ENCODE measurements at regions not wholly inside any gene's neighbourhood (a gene's known extent, or its start where the extent isn't known, plus 50 kb on each side); places are given as distances from the start of the nearest gene placed in this dataset.

DNA sequence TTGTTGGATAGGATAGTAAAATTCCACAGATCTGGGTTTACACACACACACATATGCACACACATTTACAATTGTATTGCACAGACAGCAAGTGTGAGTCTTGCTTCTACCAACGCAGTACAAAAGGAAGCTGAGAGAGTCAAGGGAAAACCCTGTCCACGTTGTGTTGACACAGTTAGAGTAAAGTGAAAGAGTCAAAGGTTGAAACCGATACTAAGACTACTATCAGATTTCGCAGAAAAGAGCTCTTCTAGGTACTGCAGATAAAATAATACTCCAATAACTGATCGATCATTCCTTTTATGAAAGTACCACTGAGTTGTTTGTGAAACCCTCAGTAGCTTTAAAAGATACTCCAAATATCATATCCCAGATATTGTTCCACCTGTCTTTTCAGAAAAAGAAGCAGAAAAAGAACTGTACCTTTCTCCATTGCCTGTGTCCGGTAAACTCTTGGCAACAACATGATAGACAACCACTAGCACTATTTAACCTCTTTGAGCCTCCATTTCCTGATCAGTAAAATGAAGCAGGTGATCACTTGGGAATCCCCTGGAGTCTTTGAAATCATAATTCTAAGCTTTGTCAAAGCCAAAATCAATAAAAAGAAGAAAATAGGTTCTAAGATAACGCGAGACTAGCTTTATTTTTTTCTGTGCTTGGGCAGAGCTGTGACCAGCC lies 224.6 kb upstream of the FOXN3 start:
- no peaks in the 10 kb centered on the region for H3K36me3 ChIP-seq (ENCODE audit: insufficient read depth, low read length)
- no peak overlapping the region for H3K9ac ChIP-seq (ENCODE audit: low read depth, low read length)
- no peaks in the 10 kb centered on the region for H3K4me1 ChIP-seq (ENCODE audit: insufficient read depth, low read length)
- H3K9me3 ChIP-seq (ENCODE audit: control insufficient read depth, insufficient read depth, low read length) = peaks cover 3% of the 10 kb centered on the region; the same call in 1 of the 2 replicates

DNA sequence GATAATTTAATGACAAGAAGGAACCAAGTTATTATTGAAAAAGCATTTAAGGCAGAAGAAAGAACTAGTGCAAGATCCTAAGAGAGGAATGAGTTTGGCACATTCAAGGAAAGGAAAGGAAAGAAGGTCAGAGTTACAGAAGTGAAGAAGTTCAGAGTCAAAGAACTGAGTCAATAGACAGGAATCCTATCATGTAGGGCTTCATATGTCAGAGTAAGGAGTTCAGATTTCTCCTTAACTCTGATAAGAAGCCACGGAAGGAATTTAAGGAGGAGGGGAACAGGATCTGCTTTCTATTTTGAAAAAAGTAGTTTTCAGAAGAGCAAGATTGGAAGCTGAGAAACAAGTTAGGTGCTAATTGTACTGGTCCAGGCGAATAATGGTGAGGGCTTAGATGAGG lies 223.1 kb upstream of the FOXN3 start:
- Histone ChIP-seq H3K4me1 (ENCODE audit: insufficient read depth, low read length) (no peaks in the 10 kb centered on the region), H3K9me3 (ENCODE audit: control insufficient read depth, insufficient read depth, low read length) (peaks cover 3% of the 10 kb centered on the region; the same call in 1 of the 2 replicates), H3K9ac (ENCODE audit: low read depth, low read length) (no peak overlapping the region), H3K36me3 (ENCODE audit: insufficient read depth, low read length) (no peaks in the 10 kb centered on the region)

DNA sequence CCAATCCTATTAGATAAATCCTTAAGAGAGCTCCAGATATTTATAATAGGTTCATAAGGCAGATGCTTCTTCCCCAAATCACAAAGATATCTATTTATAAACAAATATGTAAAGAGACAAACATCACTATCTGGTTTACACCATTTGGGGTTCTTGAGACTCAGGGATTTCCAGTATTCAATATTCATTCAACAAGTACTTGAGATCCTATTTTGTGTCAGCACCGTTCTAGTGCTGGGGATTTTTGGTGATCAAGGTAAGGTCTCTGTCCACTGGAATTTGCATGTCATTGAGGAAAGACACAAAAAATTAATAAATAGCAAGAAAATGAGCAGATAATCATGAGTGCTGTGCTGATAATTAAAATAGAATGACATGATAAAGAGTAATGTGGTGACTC lies 222.7 kb upstream of the FOXN3 start:
- Histone ChIP-seq H3K4me1 (ENCODE audit: insufficient read depth, low read length) (no peaks in the 10 kb centered on the region), H3K36me3 (ENCODE audit: insufficient read depth, low read length) (no peaks in the 10 kb centered on the region), H3K9ac (ENCODE audit: low read depth, low read length) (no peak overlapping the region), H3K9me3 (ENCODE audit: control insufficient read depth, insufficient read depth, low read length) (peaks cover 3% of the 10 kb centered on the region; the same call in 1 of the 2 replicates)

DNA sequence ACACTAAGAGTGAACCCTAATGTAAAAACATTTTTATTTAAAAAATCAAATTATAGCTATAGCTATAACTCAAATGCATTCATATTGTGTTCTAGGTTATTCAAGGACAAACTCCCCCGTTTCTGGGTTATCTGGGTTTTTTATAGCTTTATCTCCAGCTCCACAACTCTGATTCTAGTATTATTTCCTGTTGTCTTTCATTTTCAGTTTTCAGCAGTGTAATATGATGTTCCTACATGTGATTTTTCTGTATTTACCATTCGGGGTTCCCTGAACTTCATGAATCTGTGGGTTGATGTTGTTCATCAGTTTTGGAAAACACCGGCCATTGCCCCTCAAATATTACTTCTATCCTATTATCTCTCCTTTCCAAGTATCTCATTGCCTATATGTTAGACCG lies 221.9 kb upstream of the FOXN3 start:
- Histone ChIP-seq H3K4me1 (ENCODE audit: insufficient read depth, low read length) (no peaks in the 10 kb centered on the region), H3K36me3 (ENCODE audit: insufficient read depth, low read length) (no peaks in the 10 kb centered on the region), H3K9ac (ENCODE audit: low read depth, low read length) (no peak overlapping the region), H3K9me3 (ENCODE audit: control insufficient read depth, insufficient read depth, low read length) (peaks cover 3% of the 10 kb centered on the region; the same call in 1 of the 2 replicates)

DNA sequence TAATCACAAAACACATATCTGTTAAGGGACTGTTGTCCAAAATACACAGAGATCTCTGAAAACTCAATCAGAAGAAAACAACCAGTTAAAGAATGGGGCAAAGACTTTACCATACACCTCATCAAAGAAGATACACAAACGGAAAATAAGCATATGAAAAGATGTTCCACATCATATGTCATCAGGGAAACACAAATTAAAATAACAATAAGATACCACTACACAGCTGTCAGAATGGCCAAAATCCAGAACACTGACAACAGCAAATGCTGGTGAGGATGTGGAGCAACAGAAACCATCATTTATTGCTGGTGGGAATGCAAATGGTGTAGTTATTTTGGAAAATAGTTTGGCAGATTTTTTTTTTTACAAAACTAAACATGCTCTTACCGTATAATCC lies 220.5 kb upstream of the FOXN3 start:
- Histone ChIP-seq H3K9me3 (ENCODE audit: control insufficient read depth, insufficient read depth, low read length) (peaks cover 3% of the 10 kb centered on the region; the same call in 1 of the 2 replicates), H3K4me1 (ENCODE audit: insufficient read depth, low read length) (no peaks in the 10 kb centered on the region), H3K9ac (ENCODE audit: low read depth, low read length) (no peak overlapping the region), H3K36me3 (ENCODE audit: insufficient read depth, low read length) (no peaks in the 10 kb centered on the region)

DNA sequence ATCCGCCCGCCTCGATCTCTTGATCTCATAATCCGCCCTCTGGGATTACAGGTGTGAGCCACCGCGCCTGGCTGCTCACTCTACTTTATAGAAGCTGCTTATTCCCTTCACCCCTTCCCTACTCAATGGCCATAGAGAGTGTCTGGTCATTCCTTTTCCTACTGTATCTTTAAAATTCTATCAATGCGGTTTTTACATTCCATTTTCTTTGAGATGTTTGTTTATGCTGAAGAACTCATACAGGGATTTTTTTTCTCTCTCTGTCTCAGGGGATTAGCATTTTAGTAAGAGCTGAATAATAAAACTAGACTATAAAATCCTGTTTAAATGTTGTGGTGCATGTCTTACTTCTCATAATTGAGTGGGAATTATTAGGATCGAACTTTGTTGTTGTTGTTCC lies 218.6 kb upstream of the FOXN3 start:
- no peaks in the 10 kb centered on the region for H3K36me3 ChIP-seq (ENCODE audit: insufficient read depth, low read length)
- peaks cover 4% of the 10 kb centered on the region for H3K4me1 ChIP-seq (ENCODE audit: insufficient read depth, low read length)

DNA sequence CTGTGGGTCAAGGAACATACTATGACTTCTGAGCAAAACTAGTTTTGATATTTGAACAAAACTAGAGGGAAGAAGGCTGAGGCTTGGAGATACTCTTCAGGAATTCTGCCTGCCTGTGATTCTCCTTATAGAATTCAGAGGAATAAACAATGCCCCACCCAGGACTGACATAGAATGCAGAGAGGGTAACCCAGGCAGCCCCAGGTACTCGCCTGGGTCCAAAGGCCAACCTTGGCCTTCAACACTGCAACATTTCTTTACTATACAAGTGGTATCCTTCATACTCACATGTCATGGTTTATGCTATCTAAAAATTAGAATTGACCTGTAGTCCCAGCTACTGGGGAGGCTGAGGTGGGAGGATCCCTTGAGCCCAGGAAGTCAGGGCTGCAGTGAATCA lies 217.0 kb upstream of the FOXN3 start:
- Histone ChIP-seq H3K9me3 (ENCODE audit: control insufficient read depth, insufficient read depth, low read length) (peaks cover 3% of the 10 kb centered on the region; the same call in 1 of the 2 replicates), H3K36me3 (ENCODE audit: insufficient read depth, low read length) (no peaks in the 10 kb centered on the region), H3K9ac (ENCODE audit: low read depth, low read length) (no peak overlapping the region), H3K4me1 (ENCODE audit: insufficient read depth, low read length) (peaks cover 12% of the 10 kb centered on the region)

More for the DNA sequence above, 218.6 kb upstream of the FOXN3 start:
- Histone ChIP-seq H3K9ac (ENCODE audit: low read depth, low read length) (no peak overlapping the region), H3K9me3 (ENCODE audit: control insufficient read depth, insufficient read depth, low read length) (peaks cover 3% of the 10 kb centered on the region; the same call in 1 of the 2 replicates)

DNA sequence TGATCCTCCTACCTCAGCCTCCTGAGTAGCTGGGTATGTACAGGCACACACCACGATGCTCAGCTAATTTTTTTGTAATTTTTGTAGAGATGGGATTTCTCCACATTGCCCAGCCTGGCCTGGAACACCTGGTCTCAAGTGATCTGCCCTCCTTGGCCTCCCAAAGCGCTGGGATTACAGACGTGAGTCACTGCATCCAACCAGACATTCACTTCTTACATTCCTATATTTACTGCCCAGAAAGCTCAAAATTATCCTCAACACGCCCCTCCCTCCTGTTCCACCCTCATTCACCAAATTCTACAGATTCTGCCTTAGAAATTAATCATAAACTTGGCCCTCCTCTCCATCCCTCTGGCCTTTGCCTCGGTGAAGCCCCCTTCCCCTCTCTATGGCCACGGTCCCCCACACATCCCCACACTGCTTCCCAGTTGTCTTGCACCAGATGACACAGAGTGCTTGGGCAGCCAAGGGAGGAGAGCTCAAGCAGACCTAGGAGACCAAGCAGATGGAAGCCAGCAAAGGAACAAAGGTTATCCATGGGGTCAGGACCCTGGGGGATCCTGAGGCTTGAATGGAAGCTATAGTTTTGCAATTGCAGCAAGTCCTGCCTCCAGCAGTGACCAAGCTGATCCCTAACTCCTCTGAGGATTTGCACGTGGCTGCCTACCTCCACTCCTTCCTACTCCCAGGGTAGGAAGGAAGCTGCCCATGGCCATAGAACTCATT lies 213.2 kb upstream of the FOXN3 start:
- no peak overlapping the region for H3K9ac ChIP-seq (ENCODE audit: low read depth, low read length)
- H3K36me3 ChIP-seq (ENCODE audit: insufficient read depth, low read length) = no peaks in the 10 kb centered on the region

DNA sequence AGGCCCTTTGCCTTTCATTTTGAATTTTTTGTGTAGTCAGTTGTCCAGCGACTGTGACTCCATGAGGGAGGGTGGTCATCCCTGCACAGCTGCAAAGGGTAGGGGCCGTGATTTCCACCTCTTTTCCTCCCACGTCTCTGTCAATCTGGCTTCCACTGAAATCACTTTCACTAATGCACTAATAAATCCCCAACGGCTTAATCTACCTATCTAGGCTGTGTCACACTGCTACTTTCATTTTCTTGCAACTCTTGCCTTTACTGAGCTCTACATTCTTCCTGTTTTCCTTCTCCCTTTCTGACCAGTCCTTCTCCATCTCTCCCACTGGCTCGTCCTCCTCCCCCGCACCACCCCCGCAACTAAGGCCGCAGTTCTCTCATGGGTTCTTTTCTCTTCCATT lies 212.3 kb upstream of the FOXN3 start:
- no peak overlapping the region for H3K9ac ChIP-seq (ENCODE audit: low read depth, low read length)
- peaks cover 21% of the 10 kb centered on the region for H3K4me1 ChIP-seq (ENCODE audit: insufficient read depth, low read length)
- no peaks in the 10 kb centered on the region for H3K36me3 ChIP-seq (ENCODE audit: insufficient read depth, low read length)
- no peaks in the 10 kb centered on the region; the same call in 1 of the 2 replicates for H3K9me3 ChIP-seq (ENCODE audit: control insufficient read depth, insufficient read depth, low read length)

More for the DNA sequence above, 213.2 kb upstream of the FOXN3 start:
- Histone ChIP-seq H3K9me3 (ENCODE audit: control insufficient read depth, insufficient read depth, low read length) (no peaks in the 10 kb centered on the region; the same call in 1 of the 2 replicates), H3K4me1 (ENCODE audit: insufficient read depth, low read length) (peaks cover 15% of the 10 kb centered on the region)

DNA sequence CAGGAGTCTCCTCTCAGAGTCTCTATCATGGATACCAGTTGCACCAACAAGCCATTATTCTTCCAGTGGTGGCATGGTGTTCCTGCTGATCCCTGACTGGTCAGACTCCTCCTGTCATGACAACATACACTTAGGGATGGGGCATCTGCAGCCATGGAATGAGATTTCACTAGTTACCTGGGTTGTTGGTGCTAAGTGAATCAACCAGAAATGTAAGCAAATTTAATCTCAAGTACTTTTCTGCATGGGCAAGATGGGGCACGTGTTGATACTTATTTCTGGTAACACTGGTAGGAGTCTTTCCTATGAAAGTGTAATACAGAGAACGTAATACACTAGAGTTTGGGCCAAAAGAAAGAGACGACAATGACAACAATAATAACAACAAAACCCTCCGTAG lies 211.5 kb upstream of the FOXN3 start:
- Histone ChIP-seq H3K36me3 (ENCODE audit: insufficient read depth, low read length) (no peaks in the 10 kb centered on the region), H3K9me3 (ENCODE audit: control insufficient read depth, insufficient read depth, low read length) (no peaks in the 10 kb centered on the region; the same call in 1 of the 2 replicates), H3K4me1 (ENCODE audit: insufficient read depth, low read length) (peaks cover 21% of the 10 kb centered on the region), H3K9ac (ENCODE audit: low read depth, low read length) (no peak overlapping the region)

DNA sequence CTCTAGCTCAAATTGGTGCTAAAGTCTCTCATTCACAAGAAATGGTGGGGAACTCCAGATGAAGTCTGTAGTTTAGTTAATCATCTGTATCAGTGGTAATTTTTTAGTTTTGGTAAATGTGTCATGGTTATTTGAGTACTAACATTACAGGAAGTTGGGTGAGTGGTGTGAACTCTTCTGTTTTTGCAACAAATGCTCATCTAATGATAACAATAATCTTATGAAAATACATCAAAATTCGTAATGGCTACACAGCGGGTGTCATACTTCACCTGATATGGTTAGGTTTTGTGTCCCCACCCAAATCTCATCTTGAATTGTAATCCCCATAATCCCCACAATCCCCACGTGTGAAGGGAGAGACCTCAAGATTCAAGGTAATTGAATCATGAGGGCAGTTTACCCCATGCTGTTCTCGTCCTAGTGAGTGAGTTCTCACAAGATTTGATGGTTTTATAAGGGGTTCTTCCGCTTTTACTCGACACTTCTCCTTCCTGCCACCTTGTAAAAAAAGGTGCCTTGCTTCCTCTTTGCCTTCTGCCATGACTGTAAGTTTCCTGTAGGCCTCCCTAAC lies 209.3 kb upstream of the FOXN3 start:
- Histone ChIP-seq H3K4me1 (ENCODE audit: insufficient read depth, low read length) (peaks cover 28% of the 10 kb centered on the region), H3K36me3 (ENCODE audit: insufficient read depth, low read length) (no peaks in the 10 kb centered on the region), H3K9ac (ENCODE audit: low read depth, low read length) (no peak overlapping the region), H3K9me3 (ENCODE audit: control insufficient read depth, insufficient read depth, low read length) (no peaks in the 10 kb centered on the region; the same call in 1 of the 2 replicates)

DNA sequence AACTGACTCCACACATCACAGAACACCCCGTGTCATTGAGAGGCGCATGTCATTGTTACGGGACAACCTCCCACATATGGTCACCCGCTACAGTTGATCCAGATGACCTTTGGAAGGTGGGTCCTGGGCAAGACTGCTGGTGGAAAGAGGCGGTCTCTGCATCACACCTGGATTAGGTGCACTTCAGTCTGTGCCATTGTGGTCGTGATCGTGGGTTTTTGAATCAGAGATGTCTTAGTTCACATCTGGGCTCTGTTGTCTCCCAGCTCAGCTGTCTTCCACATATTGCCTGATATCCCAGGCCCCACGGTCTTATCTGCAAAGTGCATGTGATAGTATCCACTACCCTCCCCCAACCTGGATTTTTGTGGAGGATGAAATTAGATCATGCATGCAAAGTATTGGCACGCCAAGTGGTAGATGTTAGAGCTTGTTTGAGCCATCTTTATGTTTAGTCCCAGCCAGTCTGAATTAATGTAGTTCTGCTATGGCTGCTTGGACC lies 208.7 kb upstream of the FOXN3 start:
- Histone ChIP-seq H3K36me3 (ENCODE audit: insufficient read depth, low read length) (no peaks in the 10 kb centered on the region), H3K4me1 (ENCODE audit: insufficient read depth, low read length) (peaks cover 30% of the 10 kb centered on the region), H3K9me3 (ENCODE audit: control insufficient read depth, insufficient read depth, low read length) (no peaks in the 10 kb centered on the region; the same call in 1 of the 2 replicates), H3K9ac (ENCODE audit: low read depth, low read length) (no peak overlapping the region)

DNA sequence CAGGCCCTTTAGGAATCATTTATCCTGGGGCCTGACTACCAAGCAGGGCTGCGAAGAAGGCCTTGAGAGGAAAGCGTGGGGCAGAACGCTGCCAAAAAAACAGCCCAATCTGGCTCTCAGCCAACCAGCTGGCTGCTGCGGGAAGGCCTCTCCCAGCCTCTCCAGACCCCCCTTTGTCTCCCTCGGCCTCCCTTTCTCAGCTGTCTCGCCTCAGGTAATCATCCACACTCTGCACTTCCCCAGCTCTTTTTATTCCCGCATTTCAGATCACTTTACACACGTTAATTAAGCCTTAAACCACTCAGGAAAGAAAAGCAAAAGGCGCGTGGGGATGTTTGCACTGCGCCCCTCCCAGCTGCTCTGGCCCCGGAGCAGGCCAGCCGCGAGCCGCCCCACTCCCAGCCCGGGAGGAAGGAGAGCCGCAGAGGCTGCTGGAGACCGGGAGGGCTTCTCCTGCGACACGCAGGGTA lies 208.2 kb upstream of the FOXN3 start:
- Histone ChIP-seq H3K9me3 (ENCODE audit: control insufficient read depth, insufficient read depth, low read length) (no peaks in the 10 kb centered on the region; the same call in 1 of the 2 replicates), H3K4me1 (ENCODE audit: insufficient read depth, low read length) (peaks cover 30% of the 10 kb centered on the region), H3K36me3 (ENCODE audit: insufficient read depth, low read length) (no peaks in the 10 kb centered on the region), H3K9ac (ENCODE audit: low read depth, low read length) (no peak overlapping the region)

DNA sequence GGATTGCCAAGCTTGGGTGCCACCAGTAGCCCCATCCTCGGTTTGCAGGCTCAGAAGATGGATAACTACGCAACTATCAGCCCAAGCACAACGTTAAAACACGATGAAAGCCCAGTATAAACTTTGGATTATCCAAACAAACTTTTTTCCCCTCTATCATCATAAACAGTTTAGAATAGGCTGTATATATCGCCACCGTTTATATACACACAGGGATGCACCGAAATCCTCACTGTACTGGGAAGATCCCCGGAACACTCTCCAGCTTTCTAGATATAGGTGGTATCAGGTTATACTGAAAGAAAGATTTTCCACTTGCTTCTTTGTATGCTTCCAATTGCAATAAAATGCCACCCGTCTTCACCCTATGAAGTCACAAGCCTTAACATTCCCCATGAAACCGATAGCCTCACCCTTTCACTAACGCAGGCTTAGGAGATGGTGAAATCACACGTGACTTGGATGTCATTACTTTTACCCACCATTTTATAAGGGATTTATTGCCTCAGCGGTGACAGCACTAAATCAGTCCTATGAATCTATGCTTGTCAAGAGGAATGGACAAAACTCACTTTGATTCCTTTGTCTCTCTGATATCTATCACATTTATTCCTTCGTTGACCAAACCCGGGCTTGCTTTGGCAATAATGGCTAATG lies 207.6 kb upstream of the FOXN3 start:
- H3K9me3 ChIP-seq (ENCODE audit: control insufficient read depth, insufficient read depth, low read length) = no peaks in the 10 kb centered on the region; the same call in 1 of the 2 replicates
- no peaks in the 10 kb centered on the region for H3K36me3 ChIP-seq (ENCODE audit: insufficient read depth, low read length)
- no peak overlapping the region for H3K9ac ChIP-seq (ENCODE audit: low read depth, low read length)
- H3K4me1 ChIP-seq (ENCODE audit: insufficient read depth, low read length) = peaks cover 34% of the 10 kb centered on the region
